NCI-H446 treated with DMSO at 0.1 percent for 48 hours (cell line): ENCODE measurements at regions not wholly inside any gene's neighbourhood (a gene's known extent, or its start where the extent isn't known, plus 50 kb on each side); places are given as distances from the start of the nearest gene placed in this dataset.
"Not testable (repeated sequence)": the region's sequence is repeated elsewhere in the genome, so short reads cannot be mapped to it uniquely, and the experiment has no call there.

Experiments used
- DNase-seq: peaks from one replicate; lab custom pipeline; 2025; lab: John Stamatoyannopoulos, UW

DNA sequence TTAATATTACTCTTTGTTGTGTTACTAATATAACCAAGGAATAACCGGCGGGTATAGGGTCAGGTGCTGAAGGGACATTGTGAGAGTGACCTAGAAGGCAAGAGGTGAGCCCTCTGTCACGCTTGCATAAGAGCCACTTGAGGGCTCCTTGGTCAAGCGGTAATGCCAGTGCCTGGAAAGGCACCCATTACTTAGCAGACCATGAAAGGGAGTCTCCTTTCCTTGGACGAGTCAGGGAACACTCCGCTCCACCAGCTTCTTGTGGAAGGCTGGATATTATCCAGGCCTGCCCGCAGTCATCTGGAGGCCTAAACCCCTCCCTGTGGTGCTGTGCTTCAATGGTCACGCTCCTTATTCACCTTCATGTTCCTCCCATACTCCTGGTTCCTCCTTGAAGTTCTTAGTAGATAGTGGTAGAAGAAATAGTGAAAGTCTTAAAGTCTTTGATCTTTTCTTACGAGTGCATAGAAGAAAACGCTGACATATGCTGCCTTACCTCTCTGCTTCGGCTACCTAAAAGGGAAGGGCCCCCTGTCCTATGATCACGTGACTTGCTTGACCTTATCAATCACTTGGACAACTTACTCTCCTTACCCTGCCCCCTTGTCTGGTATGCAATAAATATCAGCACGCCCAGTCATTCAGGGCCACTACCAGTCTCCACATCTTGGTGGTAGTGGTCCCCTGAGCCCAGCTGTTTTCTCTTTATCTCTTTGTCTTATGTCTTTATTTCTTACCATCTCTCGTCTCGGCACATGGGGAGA lies 59.6 kb upstream of the DMRTB1 start:
- not testable (repeated sequence) for DNase-seq

DNA sequence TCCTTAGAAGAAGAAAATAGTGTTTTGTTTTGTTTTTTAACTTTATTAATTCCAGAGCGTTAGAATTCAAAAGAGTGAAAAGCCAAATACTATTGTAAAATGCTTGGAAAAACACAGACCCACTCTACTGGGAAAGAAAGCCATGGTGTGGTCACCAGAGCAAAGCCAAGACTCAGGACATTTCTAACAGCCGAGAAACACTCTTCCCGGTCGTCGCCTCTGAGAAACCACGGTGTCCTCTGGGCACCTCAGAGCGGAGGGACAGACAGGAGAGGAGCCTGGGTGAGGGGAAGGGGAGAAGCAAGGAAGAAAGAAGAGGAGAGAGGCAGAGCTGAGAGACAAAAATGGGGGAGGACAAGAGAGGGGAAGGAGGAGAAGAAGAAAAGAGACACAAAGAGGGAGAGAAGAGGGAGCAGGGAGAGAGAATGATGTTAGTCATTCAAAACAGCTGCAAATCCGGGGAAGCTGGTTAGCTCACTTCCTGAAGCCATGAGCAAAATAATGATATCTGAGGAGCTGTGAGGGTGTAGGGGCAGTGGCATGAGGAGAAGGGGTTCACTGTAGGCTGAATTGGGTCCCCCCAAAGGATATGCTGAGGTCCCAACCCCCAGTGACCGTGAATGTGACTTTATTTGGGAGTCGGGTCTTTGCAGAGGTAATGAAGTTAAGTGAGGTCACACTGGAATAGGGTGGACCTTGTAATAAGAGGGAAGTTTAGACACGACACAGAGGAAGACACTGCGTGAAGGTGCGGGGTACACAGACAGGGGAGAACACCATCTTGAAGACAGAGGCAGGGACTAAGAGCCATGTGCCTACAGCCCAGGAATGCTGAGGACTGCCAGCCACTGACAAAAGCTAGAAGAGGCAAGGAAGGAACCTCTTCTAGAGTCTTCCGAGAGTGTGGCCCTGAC lies 58.2 kb upstream of the DMRTB1 start:
- DNase-seq, result no peak

DNA sequence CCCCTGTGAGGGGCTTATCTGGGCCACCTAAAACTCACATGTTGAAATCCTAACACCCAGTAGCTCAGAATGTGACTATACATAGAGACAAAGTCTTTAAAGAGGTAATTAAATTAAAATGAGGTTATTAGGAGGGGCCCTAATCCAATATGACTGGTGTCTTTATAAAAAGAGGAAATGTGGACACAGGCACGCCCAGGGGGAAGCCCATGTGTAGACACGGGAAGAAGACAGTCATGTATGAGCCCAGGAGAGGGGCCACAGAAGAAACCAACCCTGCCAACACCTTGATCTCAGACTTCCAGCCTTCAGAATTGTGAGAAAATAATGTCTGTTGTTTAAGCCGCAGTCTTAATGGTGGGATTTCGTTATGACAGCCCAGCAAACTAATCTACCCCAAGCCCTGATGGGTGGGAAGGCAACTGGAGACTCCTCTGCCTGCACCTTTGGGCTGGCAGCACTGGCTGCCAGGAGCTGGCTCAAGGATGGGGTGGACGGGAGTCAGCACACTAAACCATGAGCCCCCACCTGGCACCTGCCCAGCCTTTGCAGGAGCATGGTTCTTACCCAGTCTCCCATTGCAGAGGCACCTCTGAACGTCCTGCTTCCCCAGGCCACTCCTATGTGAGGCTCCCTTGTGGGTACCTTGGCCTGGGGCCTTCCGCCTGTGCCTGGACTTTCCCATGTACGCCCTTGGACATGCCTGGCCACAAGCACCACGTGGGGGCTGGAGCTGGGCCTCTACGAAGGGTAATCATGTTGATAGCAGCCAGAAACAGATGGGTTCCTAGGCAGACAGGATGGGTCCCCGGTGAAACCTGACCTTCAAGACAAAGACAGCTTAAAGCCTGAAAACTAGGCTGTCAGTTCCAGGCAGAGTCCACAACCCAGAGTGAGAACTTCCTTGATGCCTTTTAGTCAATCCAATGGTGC lies 57.1 kb upstream of the DMRTB1 start:
- no peak for DNase-seq

DNA sequence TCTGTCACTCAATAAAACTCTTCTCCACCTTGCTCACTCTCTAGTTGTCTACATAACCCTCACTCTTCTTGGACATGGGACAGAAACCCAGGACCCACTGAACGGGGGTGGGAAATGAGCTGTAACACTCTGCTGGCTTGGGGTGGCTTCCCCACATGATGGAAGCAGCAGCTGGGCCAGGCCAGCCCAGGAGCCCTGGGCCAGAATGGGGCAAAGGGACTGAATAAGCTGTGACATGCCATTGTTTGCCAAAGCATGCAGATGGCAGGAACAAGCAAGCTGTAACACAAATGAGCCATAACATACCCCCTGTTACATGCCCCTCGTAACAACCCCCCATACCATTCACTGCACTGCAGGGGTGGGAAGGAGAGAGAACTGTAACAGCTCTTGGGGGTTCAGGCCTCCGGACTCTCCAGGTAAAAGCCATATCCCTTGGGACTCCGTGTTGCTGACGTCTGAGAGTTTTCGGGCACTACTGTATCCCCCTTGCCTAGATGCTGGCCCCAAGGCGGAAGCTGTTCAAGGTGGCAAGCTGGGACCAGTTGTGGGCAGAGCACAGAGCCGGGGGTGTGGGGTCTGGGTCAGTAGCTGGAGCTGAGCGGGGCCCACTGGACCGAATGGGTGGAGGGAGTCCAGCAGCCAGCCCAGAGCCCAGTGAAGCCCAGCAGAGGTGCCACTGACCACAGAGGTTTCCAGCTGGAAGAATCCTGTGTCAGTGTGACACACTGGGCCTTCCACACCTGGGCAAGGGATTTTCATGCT lies 56.1 kb upstream of the DMRTB1 start:
- no peak for DNase-seq

DNA sequence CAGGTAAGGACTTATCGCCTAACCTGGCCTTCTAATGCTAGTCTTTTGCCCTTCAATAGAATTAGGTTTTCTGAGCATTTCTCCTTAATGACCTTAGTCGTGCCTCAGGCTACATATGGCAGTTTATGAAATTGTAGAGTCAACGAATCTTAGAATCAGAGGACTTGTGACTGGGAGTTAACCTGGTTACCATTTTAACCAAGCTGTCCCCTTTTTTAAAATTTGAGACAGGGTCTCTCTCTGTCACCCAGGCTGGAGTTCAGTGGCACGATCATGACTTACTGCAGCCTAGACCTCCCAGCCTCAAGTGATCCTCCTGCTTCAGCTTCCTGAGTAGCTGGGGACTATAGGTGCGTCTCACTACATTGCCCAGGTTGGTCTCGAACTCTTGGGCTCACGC lies 53.5 kb upstream of the DMRTB1 start:
- no peak for DNase-seq

DNA sequence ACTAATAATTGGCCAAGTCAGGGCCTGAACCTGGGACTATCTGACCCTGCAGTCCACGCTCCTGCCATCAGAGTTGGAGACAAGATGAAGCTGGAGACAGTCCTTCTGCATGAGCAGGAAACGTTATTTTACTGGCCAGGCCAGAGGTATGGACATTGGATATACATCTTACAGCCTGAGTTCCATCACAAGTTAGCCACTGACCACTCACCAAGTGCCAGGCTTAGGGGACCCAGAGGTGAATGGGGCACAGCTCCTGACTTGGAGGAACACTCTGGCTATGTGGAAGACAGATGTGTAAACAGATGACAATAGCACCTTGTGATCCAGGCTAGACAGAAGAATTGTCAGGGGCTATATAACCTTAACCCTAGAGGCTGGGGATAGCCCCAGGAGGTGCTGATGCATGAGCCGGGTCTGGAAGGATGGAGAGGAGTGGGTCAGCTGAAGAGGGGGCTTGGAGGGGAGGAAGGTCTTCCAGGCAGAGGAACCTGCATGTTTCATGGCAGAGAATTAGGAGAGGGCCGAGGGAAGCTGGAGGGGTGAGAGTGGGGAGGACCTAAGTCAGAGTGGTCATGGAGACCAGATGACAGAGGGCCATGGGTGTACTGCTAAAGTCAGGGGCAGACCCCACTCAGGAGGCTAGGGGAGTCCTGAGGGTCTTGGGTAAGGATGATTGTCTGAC lies 52.5 kb upstream of the DMRTB1 start:
- DNase-seq, result no peak

DNA sequence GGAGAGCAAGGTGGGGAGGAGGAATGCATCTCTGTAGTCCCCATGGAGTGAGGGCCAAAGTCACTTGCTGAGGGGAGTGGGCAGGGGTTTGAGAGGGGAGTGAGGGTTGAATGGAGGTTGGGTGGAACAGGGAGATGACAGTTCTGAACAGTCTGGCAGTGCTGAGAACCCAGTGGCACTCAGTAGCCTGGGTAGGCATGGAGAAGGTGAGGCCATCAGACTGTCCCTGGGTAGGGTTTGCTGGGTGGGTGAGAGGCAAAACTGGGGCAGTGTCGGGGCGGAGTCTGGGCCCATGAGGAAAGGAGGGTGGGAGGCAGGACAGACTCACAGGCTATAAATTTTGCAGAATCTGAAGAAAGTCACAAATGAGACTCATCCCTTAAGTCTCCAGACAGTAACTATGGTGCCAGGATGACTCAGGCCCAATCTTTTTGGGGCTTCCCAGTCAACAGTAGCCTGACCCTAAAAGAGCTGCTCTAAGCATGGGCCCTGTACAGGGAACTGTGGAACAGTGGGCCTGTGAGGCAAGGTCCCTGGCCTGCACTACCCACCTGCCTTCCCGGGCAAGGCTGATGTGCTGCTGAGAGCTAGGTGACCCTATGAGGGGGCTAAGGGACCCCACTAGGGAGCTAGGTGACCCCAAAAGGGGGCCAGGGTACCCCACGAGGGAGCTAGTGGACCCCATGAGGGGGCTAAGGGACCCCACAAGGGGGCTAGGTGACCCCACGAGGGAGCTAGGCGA lies 51.0 kb upstream of the DMRTB1 start:
- DNase-seq, result no peak

DNA sequence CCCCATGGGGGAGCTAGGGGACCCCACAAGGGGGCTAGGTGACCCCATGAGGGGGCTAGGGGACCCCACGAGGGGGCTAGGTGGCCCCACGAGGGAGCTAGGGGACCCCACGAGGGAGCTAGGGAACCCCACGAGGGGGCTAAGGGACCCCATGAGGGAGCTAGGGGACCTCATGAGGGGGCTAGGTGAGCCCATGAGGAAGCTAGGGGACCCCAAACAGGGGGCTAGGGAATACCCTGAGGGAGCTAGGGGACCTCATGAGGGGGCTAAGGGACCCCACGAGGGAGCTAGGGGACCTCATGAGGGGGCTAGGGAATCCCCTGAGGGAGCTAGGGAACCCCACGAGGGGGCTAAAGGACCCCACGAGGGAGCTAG lies 50.5 kb upstream of the DMRTB1 start:
- no peak for DNase-seq

DNA sequence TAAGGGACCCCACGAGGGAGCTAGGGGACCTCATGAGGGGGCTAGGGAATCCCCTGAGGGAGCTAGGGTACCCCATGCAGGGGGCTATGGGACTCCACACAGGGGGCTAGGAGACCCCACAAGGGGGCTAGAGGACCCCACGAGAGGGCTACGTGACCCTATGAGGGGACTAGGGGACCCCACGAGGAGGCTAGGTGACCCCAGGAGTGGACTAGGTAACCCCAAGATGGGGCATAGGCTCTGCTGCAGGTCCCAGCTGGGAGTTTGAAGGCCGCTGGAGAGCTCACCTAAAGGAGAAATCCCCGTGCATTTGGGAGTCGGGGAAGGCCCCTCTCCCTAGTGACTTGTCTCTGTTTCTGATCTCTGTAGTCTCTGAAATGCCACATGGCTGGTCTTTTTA lies 50.0 kb upstream of the DMRTB1 start:
- no peak for DNase-seq
